Cardiac fibroblast (primary cell): ENCODE measurements at regions not wholly inside any gene's neighbourhood (a gene's known extent, or its start where the extent isn't known, plus 50 kb on each side); places are given as distances from the start of the nearest gene placed in this dataset.
A peak's percentile ranks its signal among the peaks of the same experiment; 100 is the strongest.

Experiments
- DNase-seq, 2 donors: peaks; one replicate each; pipeline versions ENCODE4 v3.0.0 to v3.0.0-alpha.2; 2010; ENCODE audit warnings: low read depth in 2 of 2
- H3K4me3 ChIP-seq, 2 donors: replicated peaks in 1 of 2; 1 replicate in 1 of 2; 2 replicates in 1 of 2; pipeline ENCODE4 v1.5.1; 2011; ENCODE audit warnings: low read depth in 2 of 2, low read length in 2 of 2, mild to moderate bottlenecking in 2 of 2, moderate library complexity in 1 of 2
- TF ChIP-seq, protein P1 (sequence below): IDR thresholded peaks from one replicate; pipeline ENCODE4 v1.5.1; 2011; ENCODE audit warnings: low read depth, mild to moderate bottlenecking, low read length, inconsistent platforms

DNA sequence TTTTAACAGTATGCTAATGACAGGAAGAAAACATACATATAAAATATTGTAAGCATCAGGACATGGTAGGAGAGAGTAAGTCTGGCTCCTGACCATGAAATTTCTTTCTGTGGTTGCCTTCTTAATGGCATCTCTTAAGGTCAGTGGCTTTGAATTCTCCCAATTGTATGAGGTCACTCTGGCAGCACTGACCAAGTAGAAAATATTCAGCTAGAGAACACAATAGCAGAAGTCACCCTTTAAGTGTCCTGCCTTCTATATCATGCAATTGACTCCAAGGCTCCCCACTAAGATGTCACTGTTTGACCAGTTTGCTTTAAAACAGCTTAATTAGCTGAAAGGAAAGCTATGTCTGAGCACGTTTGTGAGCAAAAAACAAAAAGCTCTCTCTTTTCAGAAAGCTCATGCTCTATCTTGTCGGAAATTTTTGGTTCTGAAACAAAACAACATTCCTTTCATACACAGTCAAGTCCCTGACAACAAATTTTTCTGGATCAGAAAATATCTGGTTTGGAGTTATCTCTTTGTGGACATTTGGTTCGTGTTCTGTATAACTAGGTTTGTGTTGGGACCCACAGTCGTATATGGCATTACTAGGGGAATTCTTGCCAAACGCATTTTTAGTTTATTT lies 120.9 kb upstream of the IFNGR1 start:
- no peak overlapping the region for H3K4me3 ChIP-seq
- TF ChIP-seq, protein P1, sequence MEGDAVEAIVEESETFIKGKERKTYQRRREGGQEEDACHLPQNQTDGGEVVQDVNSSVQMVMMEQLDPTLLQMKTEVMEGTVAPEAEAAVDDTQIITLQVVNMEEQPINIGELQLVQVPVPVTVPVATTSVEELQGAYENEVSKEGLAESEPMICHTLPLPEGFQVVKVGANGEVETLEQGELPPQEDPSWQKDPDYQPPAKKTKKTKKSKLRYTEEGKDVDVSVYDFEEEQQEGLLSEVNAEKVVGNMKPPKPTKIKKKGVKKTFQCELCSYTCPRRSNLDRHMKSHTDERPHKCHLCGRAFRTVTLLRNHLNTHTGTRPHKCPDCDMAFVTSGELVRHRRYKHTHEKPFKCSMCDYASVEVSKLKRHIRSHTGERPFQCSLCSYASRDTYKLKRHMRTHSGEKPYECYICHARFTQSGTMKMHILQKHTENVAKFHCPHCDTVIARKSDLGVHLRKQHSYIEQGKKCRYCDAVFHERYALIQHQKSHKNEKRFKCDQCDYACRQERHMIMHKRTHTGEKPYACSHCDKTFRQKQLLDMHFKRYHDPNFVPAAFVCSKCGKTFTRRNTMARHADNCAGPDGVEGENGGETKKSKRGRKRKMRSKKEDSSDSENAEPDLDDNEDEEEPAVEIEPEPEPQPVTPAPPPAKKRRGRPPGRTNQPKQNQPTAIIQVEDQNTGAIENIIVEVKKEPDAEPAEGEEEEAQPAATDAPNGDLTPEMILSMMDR: no peak
- peak in 1 of 2 donors; percentile 12 for DNase-seq

DNA sequence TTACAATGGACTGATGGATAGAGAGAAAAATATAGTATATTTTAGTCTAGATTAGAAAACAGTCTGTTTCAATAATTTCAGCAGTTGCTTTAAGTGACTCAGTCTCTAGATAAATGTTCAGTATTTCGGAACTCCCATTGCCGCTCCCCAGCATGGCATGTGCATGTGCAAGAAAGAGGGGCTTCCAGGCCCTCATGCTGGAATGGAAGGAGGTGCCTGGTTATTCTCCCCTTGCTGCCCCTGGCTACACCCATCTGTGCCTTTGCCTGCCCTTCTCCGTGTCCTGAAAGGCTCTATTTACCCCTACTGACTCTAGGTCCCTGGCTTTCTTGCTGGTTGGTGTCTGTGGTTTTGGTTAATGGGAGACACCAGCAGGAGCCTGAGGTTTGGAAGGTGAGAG lies 115.7 kb upstream of the IFNGR1 start:
- H3K4me3 ChIP-seq: no peak overlapping the region
- TF ChIP-seq, protein P1: no peak
- DNase-seq: no peak

DNA sequence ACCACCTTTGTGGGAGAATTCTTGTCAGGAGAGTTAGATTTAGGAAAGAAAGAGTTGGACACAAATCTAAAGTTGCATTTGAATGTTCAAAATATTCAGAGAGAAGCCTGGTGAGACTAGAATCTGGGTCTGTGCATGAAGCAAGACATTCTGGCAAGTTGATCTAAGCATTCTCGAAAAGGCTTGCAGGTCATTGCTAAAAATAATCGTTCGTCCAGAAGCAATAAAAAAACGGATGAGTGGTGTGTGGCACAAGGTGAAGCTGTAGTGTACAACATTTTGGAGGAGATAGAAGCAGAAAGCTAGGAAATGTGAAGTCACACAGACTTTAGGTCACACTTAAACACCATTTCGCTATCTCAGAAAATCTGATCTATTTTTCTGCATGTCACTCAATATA lies 114.9 kb upstream of the IFNGR1 start:
- TF ChIP-seq, protein P1: no peak
- no peak for DNase-seq
- no peak overlapping the region for H3K4me3 ChIP-seq

DNA sequence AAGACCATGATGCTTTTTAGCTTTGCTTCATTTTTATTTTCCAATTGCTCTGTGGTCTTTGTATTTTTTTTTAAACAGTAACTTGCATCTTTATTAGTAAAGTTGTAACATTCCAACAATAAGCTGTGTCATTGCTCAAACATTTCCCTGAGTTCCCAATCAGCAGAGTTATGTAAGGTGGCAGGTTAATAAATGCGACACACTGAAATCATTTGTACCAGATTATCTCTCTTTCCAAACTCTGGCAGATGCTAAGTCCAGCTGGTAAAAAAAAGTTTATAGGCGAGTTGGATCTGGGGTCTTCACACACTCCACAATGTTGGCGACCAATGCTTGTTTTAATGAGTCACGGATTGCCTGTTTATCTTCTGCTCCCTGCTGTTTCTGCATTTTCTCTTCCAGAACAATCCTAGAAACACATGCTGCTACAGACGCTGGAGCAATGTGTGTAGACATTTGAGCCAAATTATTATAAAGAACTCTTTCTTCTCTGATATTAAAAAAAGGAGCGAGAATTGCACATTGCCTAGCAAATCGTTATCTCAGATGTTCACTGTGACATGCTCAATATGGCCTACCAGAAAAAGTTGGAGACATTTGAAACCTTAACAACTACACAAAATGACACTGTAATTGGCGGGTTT lies 113.6 kb upstream of the IFNGR1 start:
- no peak overlapping the region for H3K4me3 ChIP-seq
- peak in 1 of 2 donors; percentile 37 for DNase-seq
- TF ChIP-seq, protein P1: no peak

DNA sequence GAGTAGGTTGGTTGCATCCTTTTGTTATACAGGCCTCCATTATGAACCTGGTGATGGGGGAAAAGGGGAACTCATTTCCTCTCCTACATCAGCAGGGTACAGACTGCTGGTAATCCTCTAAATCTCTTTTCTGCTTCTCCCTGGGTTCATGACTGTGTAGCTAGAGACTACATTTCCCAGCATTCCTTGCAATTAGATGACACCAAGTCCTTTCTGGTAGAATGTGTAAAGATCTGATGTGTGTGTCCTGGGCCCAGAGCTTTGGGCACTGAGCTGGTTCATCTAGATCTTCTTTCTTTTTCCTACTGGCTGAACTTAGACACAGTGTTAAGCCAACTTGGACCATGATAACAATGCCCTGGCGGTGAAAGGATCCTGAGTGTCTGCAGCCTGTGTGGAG lies 104.7 kb upstream of the IFNGR1 start:
- no peak for DNase-seq
- no peak overlapping the region for H3K4me3 ChIP-seq
- TF ChIP-seq, protein P1: no peak

DNA sequence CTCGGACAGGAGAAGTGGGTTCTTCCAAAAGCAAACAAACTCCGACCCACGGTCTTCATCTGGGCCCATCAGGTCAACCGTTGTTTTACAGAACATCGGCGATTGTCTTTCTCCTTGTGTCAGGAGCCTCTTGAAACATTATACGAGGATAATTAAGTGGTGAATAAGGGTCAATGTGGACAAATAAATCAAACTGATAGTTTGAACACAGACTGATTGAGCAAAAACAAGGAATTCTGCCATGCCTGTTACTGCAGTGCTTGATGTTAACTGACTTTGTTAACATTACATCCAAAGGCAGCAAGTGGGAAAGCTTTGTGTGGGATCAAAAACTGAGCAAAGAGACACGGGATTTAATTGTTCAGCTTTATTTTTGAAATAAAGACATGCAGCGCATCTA lies 101.1 kb upstream of the IFNGR1 start:
- TF ChIP-seq, protein P1: no peak
- H3K4me3 ChIP-seq: no peak overlapping the region
- DNase-seq: no peak
